DMS 273 (cell line): ENCODE measurements at regions not wholly inside any gene's neighbourhood (a gene's known extent, or its start where the extent isn't known, plus 50 kb on each side); places are given as distances from the start of the nearest gene placed in this dataset.
"Not testable (repeated sequence)": the region's sequence is repeated elsewhere in the genome, so short reads cannot be mapped to it uniquely, and the experiment has no call there.

Experiments used
- DNase-seq: peaks from one replicate; lab custom pipeline; 2025; ENCODE audit not compliant: unreplicated experiment; lab: John Stamatoyannopoulos, UW

DNA sequence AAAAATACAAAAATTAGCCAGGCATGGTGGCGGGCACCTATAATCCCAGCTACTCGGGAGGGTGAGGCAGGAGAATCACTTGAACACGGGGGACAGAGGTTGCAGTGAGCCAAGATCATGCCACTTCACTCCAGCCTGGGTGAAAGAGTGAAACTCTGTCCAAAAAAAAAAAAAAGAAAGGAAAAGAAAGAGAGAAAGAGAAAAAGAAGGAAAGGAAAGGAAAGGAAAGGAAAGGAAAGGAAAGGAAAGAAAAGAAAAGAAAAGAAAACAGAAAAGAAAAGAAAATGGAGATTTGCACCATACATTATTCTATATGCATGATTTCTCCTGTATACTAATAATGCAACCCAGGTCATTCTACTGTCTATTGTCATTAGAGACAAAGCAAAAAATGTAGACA is 421.5 kb downstream of the PCDH19 start:
- DNase-seq: not testable (repeated sequence)

- no peak for DNase-seq
Observed at GRCh38 chrX:99973572-99974226, 436.4 kb downstream of the PCDH19 start.

DNA sequence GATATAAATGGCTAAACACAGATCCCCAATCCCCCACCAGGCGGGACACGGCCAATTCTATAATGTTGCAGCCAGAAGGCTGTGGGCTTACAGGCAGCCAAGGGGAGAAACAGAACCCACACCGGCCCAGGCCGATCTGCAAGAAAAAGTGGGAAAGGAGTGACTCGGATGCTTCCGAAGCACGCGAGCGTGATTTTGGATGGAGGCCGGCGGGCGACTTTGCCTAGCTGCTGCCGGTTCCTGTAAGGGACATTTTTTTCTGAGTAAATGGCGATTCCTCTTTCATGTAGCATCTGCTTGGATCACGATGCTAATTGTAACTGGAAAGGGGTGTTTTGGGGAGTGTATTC is 470.2 kb downstream of the PCDH19 start:
- DNase-seq: no peak

DNA sequence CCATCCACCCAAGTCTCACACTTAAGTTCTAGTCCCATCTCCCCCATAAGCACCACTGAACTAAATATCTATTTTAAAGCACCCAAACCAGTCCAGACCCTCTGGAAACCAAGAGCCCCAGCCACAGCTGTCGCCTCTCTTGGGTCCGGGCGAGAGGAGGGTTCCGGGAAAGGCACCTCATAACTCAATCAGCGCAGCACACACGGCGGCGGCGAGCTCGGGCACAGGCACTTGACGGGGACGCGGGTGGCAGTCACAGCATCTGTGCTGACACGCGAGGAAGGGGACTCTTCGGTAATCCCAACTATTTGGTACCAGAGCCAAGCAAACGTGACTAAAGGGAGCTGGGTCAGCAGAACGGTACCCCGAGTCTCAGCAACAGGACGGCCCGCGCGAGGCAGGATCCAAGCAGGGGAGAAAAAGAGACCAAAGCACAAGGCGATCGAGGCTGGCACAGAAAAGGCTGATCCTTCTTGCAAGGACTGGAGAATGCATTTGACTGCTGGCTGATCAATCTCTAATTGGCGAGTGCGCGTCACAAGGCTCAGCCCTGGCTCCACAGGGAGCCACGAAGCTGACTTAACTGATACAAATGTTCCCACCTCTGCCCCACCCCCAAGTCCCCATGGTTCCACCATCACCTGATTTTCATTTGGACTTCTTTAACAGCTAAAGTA is 470.7 kb downstream of the PCDH19 start:
- DNase-seq: not testable (repeated sequence)

GRCh38 chrX:99938464-99938863 is 471.6 kb downstream of the PCDH19 start:
- no peak for DNase-seq

DNA sequence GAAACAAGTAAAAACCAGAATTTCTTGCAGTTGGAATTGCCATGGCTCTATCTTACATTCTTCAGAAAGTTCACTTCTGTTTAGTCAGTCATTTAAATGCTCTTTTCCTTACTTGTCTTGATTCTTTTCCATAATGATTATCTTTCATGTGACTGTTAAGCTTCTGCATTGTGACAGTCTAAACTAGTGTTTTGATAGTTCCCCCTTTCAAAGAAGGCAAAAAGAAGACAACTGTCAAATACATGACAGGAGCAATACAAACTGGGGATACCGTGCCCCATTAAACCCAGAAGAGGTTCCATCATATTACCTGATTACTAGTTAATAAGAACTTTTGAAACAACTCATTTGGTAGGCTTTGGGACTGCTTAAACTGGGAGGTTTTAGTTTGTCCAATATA is 476.2 kb downstream of the PCDH19 start:
- DNase-seq: no peak

DNA sequence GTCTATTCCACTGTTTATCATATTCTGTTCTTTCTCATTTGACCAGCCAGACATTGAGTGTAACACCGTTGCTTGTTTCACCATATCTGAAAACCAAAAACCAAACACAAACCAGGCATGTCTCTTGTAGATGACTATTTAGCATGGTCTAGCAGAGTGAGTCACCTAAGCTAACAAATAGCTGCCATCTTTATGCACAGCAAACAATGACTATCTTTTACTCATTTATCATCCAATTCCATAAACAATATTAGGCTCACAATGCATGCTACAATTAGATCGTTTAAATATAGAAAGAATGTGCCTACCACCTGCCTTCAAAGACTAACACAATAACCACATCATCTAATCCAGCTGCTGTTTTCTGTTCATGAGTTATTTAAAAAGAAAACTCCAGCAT is 495.4 kb downstream of the PCDH19 start:
- DNase-seq: no peak

DNA sequence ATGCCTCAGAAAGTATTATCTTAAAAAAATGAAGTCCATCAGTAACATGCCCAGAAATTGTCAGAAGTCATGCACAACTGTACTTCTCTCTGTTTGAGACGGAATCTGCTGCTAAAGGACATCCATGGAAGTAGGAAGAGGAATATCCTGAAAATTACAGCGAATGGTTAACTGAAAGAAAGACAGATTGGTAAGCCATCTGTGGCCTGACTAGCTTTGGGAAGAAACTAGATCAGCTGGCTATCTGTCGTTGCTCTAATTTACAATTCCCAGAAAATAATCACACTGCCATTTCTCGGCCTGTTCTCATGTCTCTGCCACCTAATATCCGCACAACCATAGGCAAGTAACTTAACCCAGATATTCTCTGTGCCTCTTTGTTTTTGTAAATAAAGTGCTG is 496.5 kb downstream of the PCDH19 start:
- no peak for DNase-seq

- DNase-seq: peak; percentile 13
Observed at GRCh38 chrX:99909946-99910345, 500.1 kb downstream of the PCDH19 start.

- no peak for DNase-seq
Observed at GRCh38 chrX:99901091-99901490, 509.0 kb downstream of the PCDH19 start.

DNA sequence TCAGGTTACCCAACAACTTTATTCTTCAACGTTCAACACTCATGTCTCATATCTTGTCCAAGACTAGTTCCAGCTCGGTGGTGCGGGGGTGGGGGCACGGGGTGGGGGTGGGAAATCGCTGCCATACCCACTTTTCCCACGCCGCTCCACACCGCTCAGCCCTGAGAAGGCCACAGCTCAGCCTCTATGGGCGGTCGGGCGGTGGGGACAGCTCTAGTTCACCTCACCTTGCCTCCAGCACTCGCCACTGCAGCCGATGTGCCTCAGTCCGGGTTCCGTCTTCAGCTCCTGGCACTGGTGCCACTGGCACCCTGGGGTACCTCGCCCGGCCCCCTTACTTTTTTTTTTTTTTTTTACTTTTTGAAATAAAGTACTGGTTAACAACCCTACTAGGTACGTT is 522.2 kb downstream of the PCDH19 start:
- no peak for DNase-seq

- DNase-seq: peak; percentile 29
Observed at GRCh38 chrX:99857455-99857854, 552.6 kb downstream of the PCDH19 start.

- no peak for DNase-seq
Observed at GRCh38 chrX:99833821-99834220, 576.3 kb downstream of the PCDH19 start.

- no peak for DNase-seq
Observed at GRCh38 chrX:99820197-99820596, 589.9 kb downstream of the PCDH19 start.

GRCh38 chrX:99800016-99800415 is 610.1 kb downstream of the PCDH19 start:
- no peak for DNase-seq

DNA sequence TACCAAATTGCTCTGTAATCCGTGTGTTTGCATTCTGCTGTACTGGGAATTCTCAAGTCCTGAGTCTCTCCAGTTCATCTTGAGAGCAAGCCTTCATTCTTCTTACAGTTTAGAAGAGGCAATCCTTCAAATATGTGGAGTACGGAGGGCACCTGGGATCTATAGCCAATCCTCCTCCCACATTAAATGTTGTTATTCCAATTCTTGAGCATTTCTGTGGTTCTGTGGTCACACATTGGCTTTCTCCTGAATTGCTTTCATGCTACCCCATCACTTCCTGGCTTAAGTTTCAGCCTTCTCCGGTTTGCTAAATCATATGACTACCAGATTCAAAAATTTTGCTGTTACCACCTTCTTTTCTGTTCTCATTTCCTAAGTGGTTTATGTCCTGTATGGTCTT is 611.1 kb downstream of the PCDH19 start:
- no peak for DNase-seq

GRCh38 chrX:99795495-99795894 is 614.6 kb downstream of the PCDH19 start:
- peak; percentile 25 for DNase-seq

DNA sequence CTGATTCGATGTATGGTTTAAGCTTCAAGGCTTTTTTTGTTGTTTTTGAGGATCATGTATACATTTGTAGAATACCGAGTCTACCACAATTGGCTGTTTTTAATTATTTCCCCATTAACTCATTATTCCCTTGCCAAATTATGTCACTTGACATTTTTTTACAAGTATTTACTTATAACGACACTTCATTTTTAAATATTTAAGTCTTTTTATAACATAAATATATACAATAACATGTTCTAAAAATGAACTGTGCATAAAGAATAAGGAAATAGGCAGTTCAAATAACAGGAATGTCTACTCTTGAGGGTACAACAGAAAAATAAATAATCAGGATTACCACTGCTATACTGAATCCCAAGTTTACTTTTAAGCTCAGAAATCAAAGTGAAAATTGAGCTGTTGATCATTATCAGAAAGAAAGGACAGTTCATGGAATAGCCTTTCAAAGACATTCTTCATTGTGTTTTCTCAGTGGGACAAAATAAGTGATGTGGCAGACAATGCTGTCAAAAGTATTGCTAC is 627.5 kb downstream of the PCDH19 start:
- no peak for DNase-seq

DNA sequence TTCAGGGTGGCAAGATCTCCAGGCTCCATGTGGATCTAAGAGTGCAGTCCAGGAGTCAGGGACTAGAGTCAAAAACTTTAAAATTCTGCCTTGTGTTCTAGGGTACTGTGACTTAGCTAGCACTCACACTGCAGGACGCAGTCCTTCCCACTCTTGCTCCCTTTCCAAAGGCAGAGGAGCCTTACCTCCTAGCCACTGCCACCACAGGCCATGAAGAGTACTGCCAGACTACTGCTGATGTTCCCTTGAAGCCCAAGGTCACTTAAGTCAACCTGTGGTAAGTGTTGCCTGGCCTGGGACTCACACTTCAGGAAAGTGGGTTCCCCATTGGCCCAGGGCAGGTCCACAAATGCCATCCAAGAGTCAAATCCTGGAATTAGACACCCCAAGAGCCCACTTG is 632.2 kb downstream of the PCDH19 start:
- no peak for DNase-seq

DNA sequence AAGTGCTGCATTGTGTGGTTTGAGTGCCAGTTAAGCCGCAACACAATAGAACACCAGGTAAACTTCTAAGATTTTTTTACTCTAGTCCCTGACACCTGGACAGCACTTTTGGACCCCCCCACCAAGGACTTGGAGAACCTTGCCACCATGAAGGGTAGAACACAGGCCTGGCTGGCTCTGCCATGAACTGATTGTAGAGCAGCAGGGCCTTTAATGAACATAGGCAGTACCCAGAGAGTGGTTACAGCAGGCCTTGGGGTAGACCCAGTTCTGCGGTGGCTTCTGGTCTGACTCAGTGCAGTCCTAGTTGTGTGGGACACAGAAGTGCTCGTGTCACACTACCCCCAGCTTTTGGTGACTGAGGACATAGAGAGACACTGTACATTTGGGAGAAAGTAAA is 648.3 kb downstream of the PCDH19 start:
- DNase-seq: no peak

GRCh38 chrX:99752776-99753175 is 657.3 kb downstream of the PCDH19 start:
- no peak for DNase-seq

DNA sequence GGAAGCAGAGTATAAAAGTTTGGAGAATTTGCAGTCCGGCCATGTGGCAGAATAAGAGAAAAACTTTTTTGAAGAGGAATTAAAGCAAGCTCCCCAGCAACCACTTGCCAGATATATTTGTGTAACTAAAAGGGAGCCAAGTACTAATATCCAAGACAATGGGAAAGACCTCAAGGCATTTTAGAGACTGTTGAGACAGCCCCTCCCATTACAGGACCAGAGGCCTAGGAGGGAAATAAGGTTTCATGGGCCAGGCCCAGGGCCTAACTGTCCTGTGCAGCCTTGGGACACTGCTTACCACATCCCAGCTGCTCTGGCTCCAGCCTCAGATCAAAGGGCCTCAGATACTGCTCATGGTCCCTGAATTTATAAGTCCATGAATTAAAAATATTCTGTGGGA is 659.4 kb downstream of the PCDH19 start:
- DNase-seq: no peak

GRCh38 chrX:99722094-99722493 is 688.0 kb downstream of the PCDH19 start:
- DNase-seq: peak; percentile 5
